H9 (cell line): ENCODE measurements at regions not wholly inside any gene's neighbourhood (a gene's known extent, or its start where the extent isn't known, plus 50 kb on each side); places are given as distances from the start of the nearest gene placed in this dataset.

ENCODE experiments used
- DNase-seq: peaks from one replicate; pipeline ENCODE4 v3.0.0-alpha.2; 2017
- H2AFZ ChIP-seq: one replicate; pipeline ENCODE4 v1.6.1; 2013; ENCODE audit warnings: mild to moderate bottlenecking, low read length, control low read depth, moderate library complexity
- H2AK5ac ChIP-seq: 2 replicates; pipeline ENCODE4 v1.6.1; 2013; ENCODE audit warnings: low read length, control low read depth, mixed read lengths; ENCODE audit not compliant: insufficient read length
- H2BK120ac ChIP-seq: one replicate; pipeline ENCODE4 v1.6.1; 2013; ENCODE audit warnings: low read depth, mild to moderate bottlenecking, low read length, control low read depth, inconsistent platforms; ENCODE audit not compliant: poor library complexity, severe bottlenecking
- H2BK12ac ChIP-seq: 2 replicates; pipeline ENCODE4 v1.6.1; 2013; ENCODE audit warnings: low read length, control low read depth, mixed read lengths, low read depth; ENCODE audit not compliant: insufficient read length
- H2BK15ac ChIP-seq: 2 replicates; pipeline ENCODE4 v1.6.1; 2013; ENCODE audit warnings: low read depth, low read length, control low read depth
- H2BK20ac ChIP-seq: one replicate; pipeline ENCODE4 v1.6.1; 2013; ENCODE audit warnings: low read depth, mild to moderate bottlenecking, low read length, control low read depth, inconsistent platforms; ENCODE audit not compliant: poor library complexity, severe bottlenecking
- H2BK5ac ChIP-seq: 2 replicates; pipeline ENCODE4 v1.6.1; 2013; ENCODE audit warnings: low read length, control low read depth, mixed read lengths; ENCODE audit not compliant: insufficient read length
- H3K14ac ChIP-seq: 2 replicates; pipeline ENCODE4 v1.6.1; 2013; ENCODE audit warnings: low read length, control low read depth; ENCODE audit not compliant: insufficient read depth
- H3K18ac ChIP-seq: 2 replicates; pipeline ENCODE4 v1.6.1; 2013; ENCODE audit warnings: low read depth, mild to moderate bottlenecking, mixed read lengths, low read length, control low read depth; ENCODE audit not compliant: insufficient read length
- H3K23ac ChIP-seq: 2 replicates; pipeline ENCODE4 v1.6.1; 2013; ENCODE audit warnings: low read length, control low read depth, mixed read lengths, low read depth; ENCODE audit not compliant: insufficient read length
- H3K23me2 ChIP-seq: 2 replicates; pipeline ENCODE4 v1.6.1; 2013; ENCODE audit warnings: low read depth, mild to moderate bottlenecking, mixed read lengths, low read length, control low read depth; ENCODE audit not compliant: insufficient read length, poor library complexity, severe bottlenecking
- H3K27ac ChIP-seq: 2 replicates; pipeline ENCODE4 v1.5.1; 2013; ENCODE audit warnings: low read length, control low read depth, mixed read lengths, low read depth; ENCODE audit not compliant: insufficient read length
- H3K27me3 ChIP-seq: 2 replicates; pipeline ENCODE4 v1.6.1; 2013; ENCODE audit warnings: low read length, control low read depth, inconsistent platforms; ENCODE audit not compliant: insufficient read depth
- H3K4ac ChIP-seq: 2 replicates; pipeline ENCODE4 v1.6.1; 2013; ENCODE audit warnings: low read depth, mild to moderate bottlenecking, control low read depth, inconsistent platforms, low read length, moderate library complexity
- H3K4me1 ChIP-seq: 2 replicates; pipeline ENCODE4 v1.6.1; 2013; ENCODE audit warnings: low read length, control low read depth, inconsistent platforms; ENCODE audit not compliant: insufficient read depth
- H3K4me2 ChIP-seq: 2 replicates; pipeline ENCODE4 v1.6.1; 2013; ENCODE audit warnings: low read length, control low read depth, mixed read lengths; ENCODE audit not compliant: insufficient read length, insufficient read depth
- H3K56ac ChIP-seq: 2 replicates; pipeline ENCODE4 v1.6.1; 2013; ENCODE audit warnings: low read depth, mild to moderate bottlenecking, mixed read lengths, low read length, control low read depth; ENCODE audit not compliant: insufficient read length
- H3K79me1 ChIP-seq: 2 replicates; pipeline ENCODE4 v1.6.1; 2013; ENCODE audit warnings: low read depth, mild to moderate bottlenecking, moderate library complexity, low read length, control low read depth, inconsistent platforms; ENCODE audit not compliant: insufficient read depth, poor library complexity, severe bottlenecking
- H3K79me2 ChIP-seq: 2 replicates; pipeline ENCODE4 v1.6.1; 2013; ENCODE audit warnings: low read length, control low read depth, inconsistent platforms; ENCODE audit not compliant: insufficient read depth
- H3K9ac ChIP-seq: 2 replicates; pipeline ENCODE4 v1.6.1; 2013; ENCODE audit warnings: low read length, control low read depth, mixed read lengths; ENCODE audit not compliant: insufficient read length; ENCODE audit errors: extremely low read depth
- H3K9me3 ChIP-seq: one replicate; pipeline ENCODE4 v1.6.1; 2013; ENCODE audit warnings: low read depth, low read length, inconsistent platforms; ENCODE audit not compliant: control insufficient read depth
- H3T11ph ChIP-seq: one replicate; pipeline ENCODE4 v1.6.1; 2013; ENCODE audit warnings: mild to moderate bottlenecking, low read length, control low read depth, inconsistent platforms
- H4K20me1 ChIP-seq: one replicate; pipeline ENCODE4 v1.6.1; 2013; ENCODE audit not compliant: control insufficient read depth, insufficient read length, insufficient read depth
- H4K5ac ChIP-seq: 2 replicates; pipeline ENCODE4 v1.6.1; 2013; ENCODE audit warnings: low read depth, mild to moderate bottlenecking, mixed read lengths, low read length, control low read depth; ENCODE audit not compliant: insufficient read length
- H4K8ac ChIP-seq: replicated peaks from 2 replicates; pipeline ENCODE4 v1.6.1; 2013; ENCODE audit warnings: low read length, control low read depth, mixed read lengths, low read depth; ENCODE audit not compliant: insufficient read length
- H4K91ac ChIP-seq: 2 replicates; pipeline ENCODE4 v1.6.1; 2013; ENCODE audit warnings: low read depth, mild to moderate bottlenecking, moderate library complexity, mixed read lengths, low read length, control low read depth; ENCODE audit not compliant: insufficient read length
- H3K27ac Mint-ChIP-seq, 3 experiments: 2 replicates in 2 of 3; 3 replicates in 1 of 3; pipeline ENCODE4 v1.8.0; 2020 to 2021; ENCODE audit warnings: mixed read lengths in 3 of 3, mild to moderate bottlenecking in 1 of 3, moderate library complexity in 1 of 3
- H3K27me3 Mint-ChIP-seq: 2 replicates; pipeline ENCODE4 v1.8.0; 2021; ENCODE audit warnings: low read depth, mild to moderate bottlenecking, moderate library complexity, mixed read lengths
- H3K36me3 Mint-ChIP-seq, 3 experiments: 2 replicates in 2 of 3; 3 replicates in 1 of 3; pipeline ENCODE4 v1.8.0; 2020 to 2021; ENCODE audit warnings: low read depth in 3 of 3, mixed read lengths in 3 of 3; ENCODE audit not compliant: insufficient read depth in 1 of 3
- H3K4me1 Mint-ChIP-seq, 2 experiments: 2 replicates each; pipeline ENCODE4 v1.8.0; 2020; ENCODE audit warnings: mixed read lengths in 2 of 2
- H3K4me3 Mint-ChIP-seq, 2 experiments: 2 replicates in 1 of 2; 3 replicates in 1 of 2; pipeline ENCODE4 v1.8.0; 2020 to 2021; ENCODE audit warnings: mild to moderate bottlenecking in 2 of 2, mixed read lengths in 2 of 2, moderate library complexity in 1 of 2
- H3K9me3 Mint-ChIP-seq, 2 experiments: 2 replicates in 1 of 2; 3 replicates in 1 of 2; pipeline ENCODE4 v1.8.0; 2020; ENCODE audit warnings: mild to moderate bottlenecking in 2 of 2, mixed read lengths in 2 of 2, moderate library complexity in 1 of 2
- WGBS: extraction: QIAGEN DNeasy Blood & Tissue Kit; methylation state at CpG from one replicate; pipeline ENCODE4 v1.1.7; 2013; ENCODE audit warnings: missing lambda C conversion rate, low lambda C conversion rate, mixed read lengths; ENCODE audit not compliant: insufficient read length; ENCODE audit errors: extremely low coverage; 5-methylcytosine and 5-hydroxymethylcytosine counted together
- TF ChIP-seq, protein P1 (sequence below): fragments of 200-600 bp; sonication (generic); conservative IDR thresholded peaks from 3 replicates; pipeline ENCODE4 v1.8.0; 2021; ENCODE audit warnings: antibody characterized with exemption, mild to moderate bottlenecking

GRCh38 chr14:83294941-83295340, 1761.3 kb upstream of the SEL1L start:
- H4K20me1 ChIP-seq: no peaks in the 10 kb centered on the region
- no peak overlapping the region for H3K18ac ChIP-seq
- H2AK5ac ChIP-seq: no peak overlapping the region
- H3K27me3 ChIP-seq: no peaks in the 10 kb centered on the region
- TF ChIP-seq, protein P1, sequence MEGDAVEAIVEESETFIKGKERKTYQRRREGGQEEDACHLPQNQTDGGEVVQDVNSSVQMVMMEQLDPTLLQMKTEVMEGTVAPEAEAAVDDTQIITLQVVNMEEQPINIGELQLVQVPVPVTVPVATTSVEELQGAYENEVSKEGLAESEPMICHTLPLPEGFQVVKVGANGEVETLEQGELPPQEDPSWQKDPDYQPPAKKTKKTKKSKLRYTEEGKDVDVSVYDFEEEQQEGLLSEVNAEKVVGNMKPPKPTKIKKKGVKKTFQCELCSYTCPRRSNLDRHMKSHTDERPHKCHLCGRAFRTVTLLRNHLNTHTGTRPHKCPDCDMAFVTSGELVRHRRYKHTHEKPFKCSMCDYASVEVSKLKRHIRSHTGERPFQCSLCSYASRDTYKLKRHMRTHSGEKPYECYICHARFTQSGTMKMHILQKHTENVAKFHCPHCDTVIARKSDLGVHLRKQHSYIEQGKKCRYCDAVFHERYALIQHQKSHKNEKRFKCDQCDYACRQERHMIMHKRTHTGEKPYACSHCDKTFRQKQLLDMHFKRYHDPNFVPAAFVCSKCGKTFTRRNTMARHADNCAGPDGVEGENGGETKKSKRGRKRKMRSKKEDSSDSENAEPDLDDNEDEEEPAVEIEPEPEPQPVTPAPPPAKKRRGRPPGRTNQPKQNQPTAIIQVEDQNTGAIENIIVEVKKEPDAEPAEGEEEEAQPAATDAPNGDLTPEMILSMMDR: no peak
- H2BK15ac ChIP-seq: no peak overlapping the region
- Mint-ChIP-seq H3K4me3 (no peak overlapping the region), H3K36me3 (peaks cover 0 to 2% (median 0%) of the 10 kb centered on the region in 3 experiments; a peak in 1 of 7 replicates), H3K4me1 (no peaks in the 10 kb centered on the region), H3K27me3 (no peaks in the 10 kb centered on the region), H3K9me3 (no peaks in the 10 kb centered on the region), H3K27ac (no peak overlapping the region)
- H3K4ac ChIP-seq: no peak overlapping the region
- no peak overlapping the region for H3K27ac ChIP-seq
- no peak overlapping the region for H3K4me2 ChIP-seq
- no peak overlapping the region for H3K14ac ChIP-seq
- no CpG with 5 or more reads among the region's 1 CpG for WGBS
- no peak overlapping the region for H2AFZ ChIP-seq
- H3T11ph ChIP-seq: no peak overlapping the region
- no peak overlapping the region for H3K9ac ChIP-seq
- H3K23me2 ChIP-seq: no peaks in the 10 kb centered on the region
- no peak overlapping the region for H2BK120ac ChIP-seq
- H4K8ac ChIP-seq: no peak overlapping the region
- H4K5ac ChIP-seq: no peak overlapping the region
- DNase-seq: no peak
- no peaks in the 10 kb centered on the region for H3K9me3 ChIP-seq
- no peak overlapping the region for H4K91ac ChIP-seq
- no peaks in the 10 kb centered on the region for H3K4me1 ChIP-seq
- no peaks in the 10 kb centered on the region for H3K79me1 ChIP-seq
- no peak overlapping the region for H3K56ac ChIP-seq
- H2BK12ac ChIP-seq: no peak overlapping the region
- H3K23ac ChIP-seq: no peak overlapping the region
- H2BK5ac ChIP-seq: no peak overlapping the region
- no peak overlapping the region for H2BK20ac ChIP-seq
- no peaks in the 10 kb centered on the region for H3K79me2 ChIP-seq
